ENCODE measurements at regions not wholly inside any gene's neighbourhood (a gene's known extent, or its start where the extent isn't known, plus 50 kb on each side); places are given as distances from the start of the nearest gene placed in this dataset.
A peak's percentile ranks its signal among the peaks of the same experiment; 100 is the strongest.

DNA sequence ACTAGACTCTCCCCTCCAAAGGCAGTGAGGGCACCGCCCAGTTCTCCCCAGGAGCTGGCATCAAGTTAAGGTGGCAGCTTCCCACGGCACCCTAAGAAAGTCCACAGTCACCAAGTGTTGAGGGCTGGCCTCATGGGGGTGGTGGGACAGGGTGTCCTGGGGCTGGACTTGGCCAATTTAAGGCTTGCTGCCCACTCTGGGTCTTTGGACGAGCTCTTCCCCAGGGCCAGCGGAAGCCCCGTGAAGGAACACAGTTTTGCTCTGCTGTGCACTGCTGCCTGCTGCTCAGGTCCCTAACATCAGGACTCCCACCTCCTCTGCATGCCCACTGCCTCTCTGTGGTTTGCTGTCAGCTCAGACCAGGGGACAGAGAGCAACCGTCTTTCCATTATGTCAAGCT, 57.3 kb upstream of the TMEM72 start:
- ATAC-seq: no peak
- H3K36me3 Mint-ChIP-seq (ENCODE audit: insufficient read depth): no peaks in the 10 kb centered on the region
- no peak for DNase-seq
- no peaks in the 10 kb centered on the region for H3K4me1 Mint-ChIP-seq (ENCODE audit: low read depth)
- H3K4me3 Mint-ChIP-seq: no peak overlapping the region
- H3K9me3 Mint-ChIP-seq: no peaks in the 10 kb centered on the region
- H3K27me3 Mint-ChIP-seq (ENCODE audit: low read depth): no peaks in the 10 kb centered on the region

DNA sequence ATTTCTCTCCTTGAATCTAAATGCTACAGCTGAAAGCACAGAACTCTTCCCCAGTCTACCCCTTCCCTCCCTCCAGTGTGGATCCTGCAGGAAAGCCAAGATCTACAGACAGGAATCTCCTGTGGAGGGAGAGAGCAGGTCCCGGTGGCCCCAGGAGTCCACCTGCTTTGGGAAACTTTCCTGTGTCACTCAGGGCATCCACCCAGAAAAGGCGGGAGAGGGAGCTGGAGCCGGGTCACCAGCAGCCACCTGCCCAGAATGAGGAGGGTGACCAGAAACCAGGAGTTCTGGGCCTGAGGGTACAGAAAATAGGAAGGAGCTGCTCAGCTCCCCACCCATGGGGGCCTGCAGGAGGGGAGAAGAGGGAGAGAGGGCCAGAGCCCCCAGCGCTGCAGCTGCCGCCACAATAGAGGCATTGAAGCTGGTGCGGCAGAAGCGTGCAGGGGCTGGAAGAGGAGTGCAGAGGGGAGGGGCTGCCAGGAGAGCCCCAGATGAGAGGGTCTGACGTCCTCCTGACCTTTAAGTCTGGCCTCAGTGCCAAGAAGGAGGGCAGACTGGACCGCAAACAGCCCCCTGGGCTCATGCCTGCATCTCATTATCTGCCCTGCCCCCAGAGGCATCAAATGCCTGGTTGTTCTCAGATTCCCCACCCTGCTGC, 56.3 kb upstream of the TMEM72 start:
- no peaks in the 10 kb centered on the region for H3K4me1 Mint-ChIP-seq (ENCODE audit: low read depth)
- ATAC-seq (no peak), DNase-seq (no peak)
- H3K27me3 Mint-ChIP-seq (ENCODE audit: low read depth): no peaks in the 10 kb centered on the region
- H3K9me3 Mint-ChIP-seq: no peaks in the 10 kb centered on the region
- H3K4me3 Mint-ChIP-seq: no peak overlapping the region
- no peaks in the 10 kb centered on the region for H3K36me3 Mint-ChIP-seq (ENCODE audit: insufficient read depth)

DNA sequence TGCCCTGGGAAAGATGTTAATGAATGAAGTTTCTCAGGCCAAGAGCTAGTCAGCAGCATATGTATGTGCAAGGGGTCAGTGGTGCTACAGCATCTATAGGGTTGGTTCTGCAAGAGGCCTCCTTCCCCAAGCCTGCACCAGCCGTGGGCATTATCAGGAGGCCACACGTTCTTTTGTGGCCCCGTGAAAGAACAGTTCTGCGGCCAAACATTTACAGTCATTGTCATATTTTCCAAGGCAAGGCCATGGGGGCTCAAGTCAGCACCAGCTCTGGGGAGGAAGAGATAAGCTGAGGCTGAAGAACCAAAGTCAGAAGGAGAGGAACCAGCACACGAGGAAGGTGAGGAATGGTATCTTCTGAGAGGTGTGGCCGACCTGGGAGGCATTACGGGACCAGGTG, 54.4 kb upstream of the TMEM72 start:
- no peak for ATAC-seq

DNA sequence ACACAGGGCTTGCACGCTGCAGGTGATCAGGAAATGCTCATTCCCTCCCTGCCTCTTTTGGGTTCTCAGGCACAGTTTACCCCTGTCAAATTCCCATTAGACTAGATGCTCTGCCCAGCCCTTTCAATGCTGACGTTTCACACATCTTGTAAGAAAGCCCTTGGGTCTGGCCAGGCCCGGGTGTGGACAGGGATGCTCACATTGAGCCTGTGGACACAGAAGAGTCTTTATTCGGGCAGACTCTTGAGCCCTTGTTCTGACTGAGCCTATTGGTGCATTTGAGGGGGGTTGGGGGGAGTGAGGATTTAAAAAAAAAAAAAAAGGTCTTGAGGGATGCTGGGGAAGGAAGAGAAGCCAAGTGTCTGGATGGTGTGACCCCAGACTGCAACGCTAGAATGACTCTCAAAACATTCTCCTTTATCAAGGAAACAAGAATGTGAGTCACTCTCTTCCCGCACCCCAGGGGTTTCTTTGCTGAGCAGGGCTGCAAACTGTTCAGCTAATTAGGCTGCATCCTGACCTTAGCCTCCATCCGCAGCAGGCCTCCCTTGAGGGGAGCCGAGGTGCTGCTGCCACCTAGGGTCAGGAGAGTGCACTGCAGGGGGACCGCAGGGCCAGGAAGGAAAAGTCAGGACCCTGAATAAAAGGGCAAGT, 53.6 kb upstream of the TMEM72 start:
- no peaks in the 10 kb centered on the region for H3K36me3 Mint-ChIP-seq (ENCODE audit: insufficient read depth)
- peaks cover 6% of the 10 kb centered on the region for H3K27me3 Mint-ChIP-seq (ENCODE audit: low read depth)
- peak; percentile 76 to 77 for ATAC-seq
- DNase-seq: peak; percentile 48
- no peak overlapping the region for H3K4me3 Mint-ChIP-seq
- no peaks in the 10 kb centered on the region for H3K4me1 Mint-ChIP-seq (ENCODE audit: low read depth)
- H3K9me3 Mint-ChIP-seq: no peaks in the 10 kb centered on the region

More for the DNA sequence above, 54.4 kb upstream of the TMEM72 start:
- Mint-ChIP-seq H3K4me3 (no peak overlapping the region), H3K27me3 (ENCODE audit: low read depth) (no peaks in the 10 kb centered on the region), H3K4me1 (ENCODE audit: low read depth) (no peaks in the 10 kb centered on the region), H3K36me3 (ENCODE audit: insufficient read depth) (no peaks in the 10 kb centered on the region), H3K9me3 (no peaks in the 10 kb centered on the region)
- no peak for DNase-seq

DNA sequence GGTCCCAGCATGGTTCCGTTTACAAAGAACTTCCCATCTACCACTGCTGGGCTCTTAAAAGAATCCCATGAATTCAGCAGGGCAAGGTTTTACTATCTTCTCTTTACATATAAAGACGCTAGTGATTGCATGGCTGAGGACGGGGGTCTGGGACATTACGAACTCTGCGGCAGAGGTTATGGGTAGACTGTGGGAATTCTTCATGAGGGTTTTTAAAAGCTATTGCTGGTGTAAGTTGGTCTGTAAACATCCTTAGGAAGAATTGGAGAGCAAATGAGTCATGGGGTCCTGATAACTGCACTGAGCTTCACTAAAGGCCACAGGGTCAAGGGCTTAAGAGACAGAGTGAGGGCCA, 53.1 kb upstream of the TMEM72 start:
- no peaks in the 10 kb centered on the region for H3K9me3 Mint-ChIP-seq
- H3K4me3 Mint-ChIP-seq: no peak overlapping the region
- DNase-seq: no peak
- H3K4me1 Mint-ChIP-seq (ENCODE audit: low read depth): no peaks in the 10 kb centered on the region
- no peaks in the 10 kb centered on the region for H3K36me3 Mint-ChIP-seq (ENCODE audit: insufficient read depth)
- H3K27me3 Mint-ChIP-seq (ENCODE audit: low read depth): peaks cover 9% of the 10 kb centered on the region
- no peak for ATAC-seq

DNA sequence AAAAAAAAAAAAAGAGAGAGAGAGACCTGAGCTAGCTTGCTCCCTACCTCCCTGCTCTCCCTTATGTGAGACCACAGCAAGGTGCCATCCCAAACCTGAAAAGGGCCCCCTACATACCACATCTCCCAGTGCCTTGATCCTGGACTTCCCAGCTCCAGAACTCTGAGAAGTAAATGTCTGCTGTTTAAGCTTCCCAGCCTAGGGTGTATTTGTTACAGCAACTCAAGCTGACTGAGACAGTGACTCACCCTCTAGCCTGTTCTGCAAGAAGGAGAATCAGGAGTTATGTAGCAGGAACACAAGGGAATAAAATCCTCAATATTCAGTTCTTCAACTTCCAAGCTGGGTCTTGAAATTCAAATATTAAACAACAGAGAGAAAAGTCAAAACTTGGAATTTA, 52.1 kb upstream of the TMEM72 start:
- no peaks in the 10 kb centered on the region for H3K36me3 Mint-ChIP-seq (ENCODE audit: insufficient read depth)
- peaks cover 3% of the 10 kb centered on the region for H3K4me1 Mint-ChIP-seq (ENCODE audit: low read depth)
- ATAC-seq (no peak), DNase-seq (no peak)
- H3K4me3 Mint-ChIP-seq: no peak overlapping the region
- peaks cover 17% of the 10 kb centered on the region for H3K27me3 Mint-ChIP-seq (ENCODE audit: low read depth)
- H3K9me3 Mint-ChIP-seq: no peaks in the 10 kb centered on the region

DNA sequence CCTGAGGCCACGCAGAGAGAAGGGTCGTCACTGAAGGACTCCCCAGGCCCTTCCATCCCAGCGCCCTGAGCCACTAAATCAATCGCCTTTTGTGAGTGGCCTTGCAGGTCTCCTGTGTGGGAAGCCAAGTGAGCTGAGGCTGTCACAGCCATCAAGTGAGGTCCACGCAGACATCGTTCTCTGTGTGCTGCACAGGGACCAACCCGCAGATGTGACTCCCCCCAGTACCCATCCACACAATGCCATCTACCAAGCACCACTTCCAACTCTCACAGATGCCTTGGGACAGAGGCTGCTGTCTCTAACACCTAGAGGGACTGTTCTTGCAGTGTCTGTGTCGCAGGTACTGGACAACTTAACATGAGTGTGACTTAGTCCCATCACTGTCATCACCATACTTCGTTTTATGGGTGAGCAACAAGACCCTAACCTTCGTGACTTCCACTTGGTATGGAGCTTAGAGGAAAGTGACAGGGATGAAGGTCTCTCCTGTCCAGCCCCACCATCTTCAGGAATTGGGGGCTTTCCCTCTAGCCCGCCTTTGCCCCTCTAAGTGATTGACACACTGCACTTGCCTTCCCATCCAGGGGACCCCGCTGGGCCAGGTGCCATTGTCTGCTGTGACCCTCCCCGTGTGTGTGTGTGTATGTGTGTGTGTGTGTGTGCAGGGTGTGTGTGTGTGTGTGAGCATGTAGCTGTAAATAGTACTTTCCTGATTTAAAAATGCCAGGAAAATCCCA, 51.4 kb upstream of the TMEM72 start:
- H3K4me1 Mint-ChIP-seq (ENCODE audit: low read depth): peaks cover 11% of the 10 kb centered on the region
- no peaks in the 10 kb centered on the region for H3K36me3 Mint-ChIP-seq (ENCODE audit: insufficient read depth)
- H3K4me3 Mint-ChIP-seq: no peak overlapping the region
- DNase-seq (no peak), ATAC-seq (no peak)
- no peaks in the 10 kb centered on the region for H3K9me3 Mint-ChIP-seq
- H3K27me3 Mint-ChIP-seq (ENCODE audit: low read depth): peaks cover 24% of the 10 kb centered on the region

DNA sequence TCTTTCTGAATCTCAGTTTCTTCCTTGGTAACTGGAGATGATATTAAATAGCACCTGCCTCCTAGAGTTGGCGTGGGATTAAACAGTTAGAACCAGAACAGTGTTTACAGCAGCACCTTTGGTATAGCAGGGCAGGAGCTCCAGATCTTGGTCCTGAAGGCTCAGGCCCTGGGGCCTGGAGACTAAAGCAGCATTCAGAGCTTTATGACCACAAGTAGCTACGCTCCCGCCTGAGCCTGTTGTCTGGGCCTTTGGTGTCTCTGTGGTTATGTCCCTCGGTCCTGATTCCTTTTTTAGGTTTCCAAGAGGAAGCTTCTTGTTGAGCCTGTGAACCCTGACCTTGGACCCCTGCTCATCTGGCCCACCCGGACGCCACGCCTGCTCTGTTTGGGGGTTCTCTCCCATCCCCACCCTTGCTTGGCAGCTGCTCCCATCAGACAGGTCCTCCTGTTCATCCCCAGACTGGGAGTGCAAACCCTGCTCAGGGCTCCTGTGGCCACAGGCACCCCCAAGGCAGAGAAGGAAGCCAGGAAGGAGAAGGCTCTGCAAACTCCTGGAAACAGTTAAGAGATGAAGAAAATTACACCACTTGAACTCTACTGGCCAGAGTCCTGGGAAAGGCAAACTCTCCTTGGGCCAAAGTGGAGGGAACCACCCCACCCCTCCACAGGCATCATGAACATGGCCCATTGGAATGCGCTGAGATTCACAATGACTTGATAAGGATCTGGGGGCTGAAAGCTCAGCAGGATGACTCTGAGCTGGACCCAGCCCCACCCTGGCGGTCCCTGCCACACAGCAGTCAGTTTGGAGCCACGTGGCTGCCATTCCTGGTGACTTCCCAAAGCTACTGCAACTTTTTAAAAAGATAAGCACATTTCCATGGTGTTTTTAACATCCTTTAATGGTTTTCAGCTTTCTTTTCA, 50.1 kb upstream of the TMEM72 start:
- no peaks in the 10 kb centered on the region for H3K36me3 Mint-ChIP-seq (ENCODE audit: insufficient read depth)
- H3K9me3 Mint-ChIP-seq: no peaks in the 10 kb centered on the region
- ATAC-seq (no peak), DNase-seq (no peak)
- H3K4me1 Mint-ChIP-seq (ENCODE audit: low read depth): peaks cover 14% of the 10 kb centered on the region
- H3K4me3 Mint-ChIP-seq: no peak overlapping the region
- peaks cover 37% of the 10 kb centered on the region for H3K27me3 Mint-ChIP-seq (ENCODE audit: low read depth)

All from activated T-cell treated with anti-CD3 and anti-CD28 coated beads, Interleukin-2, amount 50 U/mL, for 4 hours (primary cell).